M059J (cell line): ENCODE measurements at regions not wholly inside any gene's neighbourhood (a gene's known extent, or its start where the extent isn't known, plus 50 kb on each side); places are given as distances from the start of the nearest gene placed in this dataset.
A peak's percentile ranks its signal among the peaks of the same experiment; 100 is the strongest.
"Not testable (repeated sequence)": the region's sequence is repeated elsewhere in the genome, so short reads cannot be mapped to it uniquely, and the experiment has no call there.

Experiments
- DNase-seq: peaks from one replicate; pipeline ENCODE4 v3.0.0-alpha.2; 2012; ENCODE audit warnings: low read depth

DNA sequence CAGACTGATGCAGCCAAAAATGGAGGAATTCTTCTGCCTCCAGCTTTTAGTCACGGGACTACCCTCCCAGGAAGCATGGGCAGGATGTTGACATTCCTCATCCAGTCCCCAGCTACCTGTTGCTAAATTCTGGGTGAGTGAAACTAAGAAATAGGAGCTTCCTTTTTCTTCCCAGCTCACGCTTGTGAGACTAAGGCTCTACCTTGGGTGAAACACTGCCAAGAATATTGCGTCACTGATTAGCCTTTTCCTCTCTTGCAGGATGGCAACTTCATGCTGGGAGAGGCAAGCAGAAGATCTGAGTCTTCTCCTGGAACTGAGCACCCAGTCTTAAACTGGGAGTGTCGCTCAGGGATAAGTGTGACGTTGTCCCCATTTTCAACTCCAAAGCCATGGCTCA is 59.7 kb downstream of the RNU2-63P start:
- DNase-seq, result peak; percentile 4

DNA sequence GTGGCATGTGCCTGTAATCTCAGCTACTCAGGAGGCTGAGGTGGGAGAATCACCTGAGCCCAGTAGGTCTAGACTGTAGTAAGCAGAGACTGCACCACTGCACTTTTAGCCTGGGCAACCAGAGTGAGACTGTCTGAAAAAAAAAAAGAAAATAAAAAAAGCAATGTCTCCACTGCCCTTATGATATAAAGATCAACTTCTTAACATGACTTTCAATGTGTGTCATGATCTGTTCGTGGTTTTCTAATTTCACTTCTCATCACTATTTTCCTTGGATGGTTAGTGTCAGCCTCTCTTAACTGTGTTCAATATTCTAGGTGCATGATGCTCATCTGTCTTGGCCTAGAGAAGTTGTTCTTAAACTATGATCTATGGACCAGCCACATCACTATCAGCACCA is 67.3 kb downstream of the RNU2-63P start:
- DNase-seq, result not testable (repeated sequence)

DNA sequence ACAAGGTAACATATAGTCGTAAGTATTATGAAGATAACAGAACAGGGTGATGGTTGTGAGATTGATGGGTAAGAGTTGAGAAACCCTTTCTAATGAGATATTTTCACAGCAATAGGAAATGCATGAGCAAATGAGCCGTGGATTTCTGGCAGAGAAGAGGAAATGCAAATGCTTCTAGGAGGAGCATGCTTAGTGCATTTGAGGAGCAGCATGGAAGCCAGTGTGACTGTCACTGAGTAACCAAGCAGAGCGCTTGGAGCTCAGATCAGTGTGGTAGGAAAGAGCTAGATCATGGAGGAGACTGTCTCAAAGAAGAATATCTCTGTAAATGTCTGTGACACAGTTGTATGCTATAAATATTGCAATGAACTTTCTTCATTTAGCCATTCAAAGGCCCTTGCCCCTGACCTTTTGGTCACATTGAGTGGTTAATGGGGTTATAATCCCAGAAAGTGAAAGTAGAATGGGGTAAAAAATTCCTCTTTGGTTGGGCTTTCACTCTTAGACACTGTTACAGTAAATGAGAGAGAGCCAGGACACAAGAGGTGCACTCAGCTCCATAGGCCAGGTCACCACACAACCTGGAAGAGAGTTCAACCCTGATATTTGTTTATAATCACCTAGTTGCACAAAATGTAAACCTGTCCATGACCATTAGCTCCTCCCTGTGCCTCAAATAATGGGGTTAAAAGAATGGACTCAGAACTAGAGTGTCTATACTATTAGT is 69.5 kb downstream of the RNU2-63P start:
- not testable (repeated sequence) for DNase-seq

DNA sequence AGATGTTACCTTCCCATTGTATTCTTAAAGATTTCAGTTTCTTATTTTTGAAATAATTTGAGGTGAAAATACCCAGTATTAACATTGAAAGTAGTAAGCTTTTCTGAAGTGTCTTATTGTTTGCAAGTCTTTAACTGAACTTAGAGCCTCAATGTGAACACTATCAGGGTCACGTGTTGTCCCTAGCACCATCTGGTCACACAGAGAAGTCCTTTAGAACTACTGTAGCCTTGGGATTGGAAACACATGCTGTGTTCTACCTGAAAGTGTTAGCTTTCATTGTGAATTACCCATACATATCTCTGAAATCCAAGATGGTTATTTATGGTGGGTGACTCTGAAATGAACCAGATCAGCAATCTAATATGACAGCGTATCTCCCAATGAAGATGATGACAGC is 77.0 kb downstream of the RNU2-63P start:
- not testable (repeated sequence) for DNase-seq

DNA sequence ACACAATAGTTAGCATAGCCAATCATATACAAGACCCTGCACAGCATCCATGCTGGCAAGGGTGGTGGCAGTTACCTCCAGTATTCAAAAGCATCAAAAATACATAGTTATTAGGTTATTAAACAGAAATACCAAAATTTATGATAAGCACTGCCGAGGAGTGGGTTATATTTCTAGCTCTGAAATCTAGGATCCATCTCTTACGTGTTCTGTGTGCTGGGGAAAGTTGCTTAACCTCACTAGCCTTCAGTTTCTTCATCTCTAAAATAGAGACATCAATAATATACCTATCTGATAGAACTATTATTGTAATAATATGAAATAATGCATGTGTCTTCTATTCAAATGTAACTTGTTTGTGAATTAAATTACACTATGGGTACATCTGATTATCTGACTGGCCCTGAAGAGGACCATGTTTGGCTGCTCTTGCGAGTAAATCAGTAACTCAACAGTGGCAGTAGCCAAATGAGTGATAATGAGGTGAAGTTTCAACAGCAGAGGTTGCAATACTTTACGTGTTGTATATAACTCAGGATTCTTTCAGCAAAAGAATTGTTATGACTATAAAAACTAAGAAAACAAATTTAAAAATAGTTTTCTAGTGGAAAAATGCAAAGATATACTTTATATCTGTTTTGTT is 93.5 kb upstream of the RGPD2 start:
- not testable (repeated sequence) for DNase-seq

DNA sequence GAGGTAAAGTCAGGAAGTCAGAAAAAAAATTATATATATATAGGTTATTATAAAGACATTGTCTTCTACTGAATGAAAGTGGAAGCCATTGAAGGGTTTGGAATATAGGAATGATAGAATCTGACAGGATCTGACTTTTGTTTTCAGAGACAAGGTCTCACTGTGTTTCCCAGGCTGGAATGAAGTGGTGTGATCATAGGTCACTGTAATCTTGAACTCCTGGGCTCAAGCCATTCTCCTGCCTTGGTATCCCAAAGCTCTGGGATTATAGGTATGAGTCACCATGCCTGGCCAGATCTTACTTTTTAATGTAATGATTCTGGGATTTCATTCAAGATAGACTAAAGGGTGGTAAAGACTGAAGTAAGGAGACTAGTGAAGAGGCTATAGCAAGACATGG is 91.6 kb upstream of the RGPD2 start:
- not testable (repeated sequence) for DNase-seq

DNA sequence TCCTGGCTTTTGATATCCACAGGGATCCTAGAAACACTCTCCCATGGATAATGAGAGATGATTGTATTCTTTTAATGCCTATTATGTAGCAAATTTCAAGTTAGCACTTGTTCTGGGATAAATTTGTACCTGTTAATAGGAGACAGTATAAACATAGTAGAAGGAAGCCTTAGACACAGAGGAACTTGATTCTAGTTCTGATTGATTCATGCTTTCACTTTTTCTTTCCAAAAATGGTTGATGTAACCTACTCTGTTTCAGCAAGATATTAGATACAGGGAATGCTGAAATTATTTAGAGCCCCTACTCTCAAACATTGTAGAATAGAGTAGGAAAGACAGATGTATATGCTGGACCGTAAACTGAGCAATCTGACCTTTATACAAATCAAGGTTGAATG is 85.3 kb upstream of the RGPD2 start:
- not testable (repeated sequence) for DNase-seq

DNA sequence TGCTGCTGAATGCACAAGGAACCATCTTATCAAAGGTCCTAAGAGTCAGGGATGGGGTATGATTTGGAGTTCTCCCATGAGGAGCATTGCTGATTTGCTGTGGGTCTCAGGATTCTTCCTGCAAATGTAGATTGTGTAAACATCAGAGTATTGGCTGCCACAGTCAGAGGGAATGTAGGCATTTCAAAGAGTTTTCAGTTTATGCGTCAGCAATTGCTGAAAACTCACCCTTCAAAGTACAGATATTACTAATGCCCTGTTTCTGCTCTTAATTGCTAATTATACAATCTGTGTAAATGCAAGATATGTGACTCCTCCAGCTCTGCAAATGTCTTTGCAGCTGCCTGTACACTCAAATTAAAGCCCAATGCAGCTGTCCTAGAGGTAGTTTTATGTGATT is 83.4 kb upstream of the RGPD2 start:
- not testable (repeated sequence) for DNase-seq

DNA sequence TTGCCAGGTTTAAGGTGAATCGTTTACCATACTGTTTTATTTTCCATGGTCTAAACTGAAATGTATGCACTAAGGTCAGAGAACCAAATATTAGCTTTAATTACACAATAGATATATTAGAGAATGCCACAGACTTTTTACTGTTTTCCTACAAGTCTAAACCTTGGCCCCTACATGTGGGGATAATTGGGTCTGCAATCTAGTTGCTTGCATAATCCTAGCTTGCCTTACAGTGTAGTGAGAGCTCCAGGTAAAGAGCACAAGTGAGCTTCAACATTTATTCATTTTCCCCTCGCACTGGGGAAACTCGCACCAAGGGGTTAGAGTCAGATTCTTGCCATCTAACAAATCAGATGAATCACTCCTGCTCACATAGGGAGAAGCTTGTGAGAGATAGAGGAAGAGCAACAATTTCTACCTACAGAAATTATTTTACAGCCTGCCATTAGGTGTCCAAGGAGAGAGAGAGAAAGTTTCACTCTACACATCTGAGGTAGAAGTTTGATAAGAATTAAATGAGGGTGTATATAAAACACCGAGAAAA is 82.0 kb upstream of the RGPD2 start:
- DNase-seq, result not testable (repeated sequence)

DNA sequence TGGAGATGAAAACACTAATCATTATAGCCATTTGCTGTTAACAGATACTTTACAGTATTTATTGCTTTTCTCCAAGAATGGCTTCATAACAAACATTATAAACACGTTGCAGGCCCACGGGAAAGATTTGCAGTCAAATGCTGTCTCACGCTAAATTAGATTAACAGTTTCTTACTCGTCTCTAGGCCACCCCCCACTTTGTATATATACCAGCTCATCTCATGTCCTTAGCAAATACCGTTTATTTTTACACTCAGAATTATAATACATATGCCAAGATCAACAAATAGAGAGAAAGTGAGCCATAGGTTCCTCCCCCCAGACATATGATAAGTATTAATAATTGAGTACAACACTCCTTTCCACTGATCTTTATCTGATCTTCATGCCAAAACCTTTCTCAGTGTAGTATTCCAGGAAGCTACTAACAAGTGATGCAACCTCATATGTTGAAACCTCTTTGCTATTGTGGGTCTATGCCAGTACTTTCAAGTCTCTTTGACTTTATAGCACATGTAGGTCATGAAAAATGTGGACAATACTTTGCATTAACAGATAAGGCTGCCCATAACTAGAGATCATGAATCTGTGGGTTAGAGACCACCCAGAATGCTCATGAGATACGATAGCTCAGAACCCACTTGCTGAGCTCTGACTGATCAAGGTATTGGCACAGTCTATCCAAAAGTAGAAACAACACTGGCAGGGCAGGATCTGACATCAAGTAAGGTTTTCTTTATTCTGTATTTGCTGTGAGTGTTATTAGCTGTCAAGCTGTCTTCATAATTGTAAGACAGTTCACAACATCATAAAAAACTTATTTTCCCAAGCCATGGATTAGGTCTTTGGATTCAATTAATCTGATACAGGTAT is 77.9 kb upstream of the RGPD2 start:
- not testable (repeated sequence) for DNase-seq

DNA sequence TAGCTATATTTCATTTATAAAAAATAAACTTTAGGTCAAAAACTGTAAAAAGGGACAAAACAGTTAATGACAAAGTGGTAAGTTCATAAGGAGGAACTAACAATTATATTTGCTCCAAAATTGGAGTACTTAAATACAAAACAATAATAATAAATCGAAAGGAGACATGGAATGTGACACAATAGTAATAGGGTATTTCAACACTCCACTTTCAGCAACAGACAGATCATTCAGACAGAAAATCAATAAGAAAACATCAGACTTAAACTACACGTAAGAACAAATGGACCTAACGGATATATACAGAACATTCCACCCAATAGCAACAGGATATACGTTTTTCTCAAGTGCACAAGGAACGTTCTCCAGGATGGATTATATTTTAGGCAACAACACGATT is 58.1 kb upstream of the RGPD2 start:
- DNase-seq, result not testable (repeated sequence)
